ENCODE measurements at regions not wholly inside any gene's neighbourhood (a gene's known extent, or its start where the extent isn't known, plus 50 kb on each side); places are given as distances from the start of the nearest gene placed in this dataset.
"Not testable (repeated sequence)": the region's sequence is repeated elsewhere in the genome, so short reads cannot be mapped to it uniquely, and the experiment has no call there.

GRCh38 chr14:89688507-89689211, 265.9 kb downstream of the EFCAB11 start:
- WGBS, 2 donors, result 60 to 63% methylated on average over 6 of the region's 6 CpGs
- Histone ChIP-seq H3K27me3 (ENCODE audit: control insufficient read depth in 1 of 2, insufficient read depth in 2 of 2, low read length in 1 of 2) (no peaks in the 10 kb centered on the region), H3K4me3 (ENCODE audit: low read length in 2 of 2) (no peak overlapping the region), H3K27ac (ENCODE audit: low read depth in 1 of 2, low read length in 2 of 2) (no peak overlapping the region), H3K4me1 (ENCODE audit: control insufficient read depth in 1 of 2, insufficient read depth in 2 of 2, low read length in 2 of 2) (no peaks in the 10 kb centered on the region), H3K9me3 (ENCODE audit: control insufficient read depth, low read length) (no peaks in the 10 kb centered on the region), H3K36me3 (ENCODE audit: control insufficient read depth in 1 of 2, insufficient read depth in 2 of 2, low read length in 1 of 2) (no peaks in the 10 kb centered on the region)
- no peak for ATAC-seq (ENCODE audit: low FRiP score)
- DNase-seq, result no peak
- intact Hi-C loops (cut with DNase I), result no loop called here

GRCh38 chr14:89687129-89687528, 267.4 kb downstream of the EFCAB11 start:
- H3K27ac ChIP-seq (ENCODE audit: low read depth in 1 of 2, low read length in 2 of 2); DNase-seq; intact Hi-C loops (cut with DNase I); H3K27me3 ChIP-seq (ENCODE audit: control insufficient read depth in 1 of 2, insufficient read depth in 2 of 2, low read length in 1 of 2); H3K4me3 ChIP-seq (ENCODE audit: low read length in 2 of 2); H3K9me3 ChIP-seq (ENCODE audit: control insufficient read depth, low read length); ATAC-seq (ENCODE audit: low FRiP score); H3K4me1 ChIP-seq (ENCODE audit: control insufficient read depth in 1 of 2, insufficient read depth in 2 of 2, low read length in 2 of 2); H3K36me3 ChIP-seq (ENCODE audit: control insufficient read depth in 1 of 2, insufficient read depth in 2 of 2, low read length in 1 of 2): not testable (repeated sequence)
- WGBS, 2 donors, result 62 to 64% methylated on average over 3 of the region's 3 CpGs

- Histone ChIP-seq H3K4me1 (ENCODE audit: control insufficient read depth in 1 of 2, insufficient read depth in 2 of 2, low read length in 2 of 2) (no peaks in the 10 kb centered on the region), H3K27me3 (ENCODE audit: control insufficient read depth in 1 of 2, insufficient read depth in 2 of 2, low read length in 1 of 2) (no peaks in the 10 kb centered on the region), H3K4me3 (ENCODE audit: low read length in 2 of 2) (no peak overlapping the region), H3K27ac (ENCODE audit: low read depth in 1 of 2, low read length in 2 of 2) (no peak overlapping the region), H3K36me3 (ENCODE audit: control insufficient read depth in 1 of 2, insufficient read depth in 2 of 2, low read length in 1 of 2) (no peaks in the 10 kb centered on the region), H3K9me3 (ENCODE audit: control insufficient read depth, low read length) (peaks cover 2% of the 10 kb centered on the region)
- intact Hi-C loops (cut with DNase I), result no loop called here
- ATAC-seq (ENCODE audit: low FRiP score), result no peak
- DNase-seq, result no peak
- 96 to 97% methylated on average over 4 of the region's 4 CpGs for WGBS, 2 donors
These were observed 267.1 kb upstream of the FOXN3 start for GRCh38 chr14:89684139-89684538.

DNA sequence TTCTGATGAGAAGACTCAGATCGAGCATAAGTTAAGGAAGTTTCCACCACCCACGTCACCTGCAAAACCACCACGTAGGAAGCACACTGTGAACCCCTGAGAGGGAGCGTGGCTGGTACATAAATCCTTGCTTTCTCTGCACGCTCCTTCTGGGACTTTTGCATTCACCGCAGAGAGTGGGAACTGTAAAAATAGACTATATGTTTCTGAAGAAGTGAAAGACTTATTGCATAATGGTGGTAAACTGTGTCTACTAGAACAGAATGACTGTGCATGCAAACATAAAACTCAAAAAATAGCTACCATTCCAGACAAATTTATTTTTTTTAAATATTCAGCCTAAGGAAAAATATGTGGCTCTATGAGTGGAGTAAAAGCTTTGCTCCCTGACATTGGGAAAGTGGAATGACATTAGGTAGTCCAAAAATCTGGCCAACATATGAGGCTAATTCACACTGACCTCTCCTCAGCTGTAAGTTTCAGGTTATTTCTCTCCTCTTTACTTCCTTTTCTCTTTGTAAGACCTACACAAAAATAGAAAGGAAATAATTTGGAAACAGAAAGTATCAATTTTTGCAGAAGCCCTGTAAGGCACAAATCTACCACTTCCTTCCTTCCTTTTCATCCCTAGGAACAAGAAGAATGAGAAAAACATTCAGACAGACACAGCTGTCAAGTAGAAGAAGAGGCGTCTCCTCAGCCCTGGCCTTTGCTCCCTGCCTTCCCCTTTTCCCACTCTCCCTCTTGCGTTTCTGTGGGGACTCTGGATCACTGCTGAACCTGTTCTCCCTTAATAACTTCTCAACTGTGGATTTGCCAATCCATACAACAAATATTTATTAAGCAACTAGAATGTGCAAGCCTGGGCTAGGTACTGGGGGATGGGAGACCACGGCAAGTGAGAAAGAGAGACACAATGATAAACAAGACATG, 264.3 kb upstream of the FOXN3 start:
- no peak for ATAC-seq (ENCODE audit: low FRiP score)
- H3K27ac ChIP-seq (ENCODE audit: low read depth in 1 of 2, low read length in 2 of 2), result no peak overlapping the region
- intact Hi-C loops (cut with DNase I), result no loop called here
- peaks cover 2% of the 10 kb centered on the region for H3K9me3 ChIP-seq (ENCODE audit: control insufficient read depth, low read length)
- no peaks in the 10 kb centered on the region for H3K36me3 ChIP-seq (ENCODE audit: control insufficient read depth in 1 of 2, insufficient read depth in 2 of 2, low read length in 1 of 2)
- DNase-seq, result peak in 1 of 2 donors; percentile 46
- no peak overlapping the region for H3K4me3 ChIP-seq (ENCODE audit: low read length in 2 of 2)
- no peaks in the 10 kb centered on the region for H3K27me3 ChIP-seq (ENCODE audit: control insufficient read depth in 1 of 2, insufficient read depth in 2 of 2, low read length in 1 of 2)
- WGBS, 2 donors, result 79 to 83% methylated on average over 9 of the region's 9 CpGs
- H3K4me1 ChIP-seq (ENCODE audit: control insufficient read depth in 1 of 2, insufficient read depth in 2 of 2, low read length in 2 of 2), result no peaks in the 10 kb centered on the region

GRCh38 chr14:89680156-89680555, 263.1 kb upstream of the FOXN3 start:
- Histone ChIP-seq H3K27ac (ENCODE audit: low read depth in 1 of 2, low read length in 2 of 2) (no peak overlapping the region), H3K4me3 (ENCODE audit: low read length in 2 of 2) (no peak overlapping the region), H3K9me3 (ENCODE audit: control insufficient read depth, low read length) (peaks cover 2% of the 10 kb centered on the region), H3K36me3 (ENCODE audit: control insufficient read depth in 1 of 2, insufficient read depth in 2 of 2, low read length in 1 of 2) (no peaks in the 10 kb centered on the region), H3K4me1 (ENCODE audit: control insufficient read depth in 1 of 2, insufficient read depth in 2 of 2, low read length in 2 of 2) (no peaks in the 10 kb centered on the region), H3K27me3 (ENCODE audit: control insufficient read depth in 1 of 2, insufficient read depth in 2 of 2, low read length in 1 of 2) (no peaks in the 10 kb centered on the region)
- ATAC-seq (ENCODE audit: low FRiP score) (no peak), DNase-seq (no peak)
- WGBS, 2 donors, result 82 to 83% methylated on average over 4 of the region's 4 CpGs
- intact Hi-C loops (cut with DNase I), result no loop called here

DNA sequence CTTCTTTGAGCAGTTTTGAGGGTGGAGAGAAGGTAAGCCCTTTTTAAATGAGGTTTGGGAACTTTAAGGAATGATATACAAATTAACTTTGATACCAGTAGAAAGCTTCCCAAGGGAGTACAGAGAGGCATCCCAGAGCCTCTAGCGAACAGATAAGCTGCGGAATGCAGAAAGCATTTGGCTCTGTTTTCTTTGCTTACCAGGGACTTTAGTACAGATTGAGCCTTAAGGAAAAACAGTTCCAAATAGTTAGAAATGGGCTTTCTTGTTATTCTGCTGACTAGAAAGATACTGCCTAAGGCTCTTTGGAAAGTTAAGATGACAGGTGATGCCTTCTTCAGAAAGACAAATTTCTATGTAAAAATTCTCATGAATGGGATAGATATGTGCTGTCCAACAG, 261.7 kb upstream of the FOXN3 start:
- no peak for ATAC-seq (ENCODE audit: low FRiP score)
- Histone ChIP-seq H3K36me3 (ENCODE audit: control insufficient read depth in 1 of 2, insufficient read depth in 2 of 2, low read length in 1 of 2) (no peaks in the 10 kb centered on the region), H3K4me3 (ENCODE audit: low read length in 2 of 2) (no peak overlapping the region), H3K27me3 (ENCODE audit: control insufficient read depth in 1 of 2, insufficient read depth in 2 of 2, low read length in 1 of 2) (no peaks in the 10 kb centered on the region), H3K4me1 (ENCODE audit: control insufficient read depth in 1 of 2, insufficient read depth in 2 of 2, low read length in 2 of 2) (no peaks in the 10 kb centered on the region), H3K27ac (ENCODE audit: low read depth in 1 of 2, low read length in 2 of 2) (no peak overlapping the region), H3K9me3 (ENCODE audit: control insufficient read depth, low read length) (peaks cover 4% of the 10 kb centered on the region)
- no peak for DNase-seq
- 27 to 42% methylated on average over 2 of the region's 2 CpGs for WGBS, 2 donors
- intact Hi-C loops (cut with DNase I), result no loop called here

GRCh38 chr14:89675590-89675989, 258.6 kb upstream of the FOXN3 start:
- no peak for DNase-seq
- intact Hi-C loops (cut with DNase I), result no loop called here
- ATAC-seq (ENCODE audit: low FRiP score), result no peak
- Histone ChIP-seq H3K27me3 (ENCODE audit: control insufficient read depth in 1 of 2, insufficient read depth in 2 of 2, low read length in 1 of 2) (no peaks in the 10 kb centered on the region), H3K9me3 (ENCODE audit: control insufficient read depth, low read length) (peaks cover 2% of the 10 kb centered on the region), H3K4me1 (ENCODE audit: control insufficient read depth in 1 of 2, insufficient read depth in 2 of 2, low read length in 2 of 2) (no peaks in the 10 kb centered on the region), H3K36me3 (ENCODE audit: control insufficient read depth in 1 of 2, insufficient read depth in 2 of 2, low read length in 1 of 2) (no peaks in the 10 kb centered on the region), H3K4me3 (ENCODE audit: low read length in 2 of 2) (no peak overlapping the region), H3K27ac (ENCODE audit: low read depth in 1 of 2, low read length in 2 of 2) (no peak overlapping the region)
- 75 to 76% methylated on average over 3 of the region's 3 CpGs for WGBS, 2 donors

GRCh38 chr14:89674936-89675335, 257.9 kb upstream of the FOXN3 start:
- intact Hi-C loops (cut with DNase I), result no loop called here
- DNase-seq (no peak), ATAC-seq (ENCODE audit: low FRiP score) (no peak)
- Histone ChIP-seq H3K4me1 (ENCODE audit: control insufficient read depth in 1 of 2, insufficient read depth in 2 of 2, low read length in 2 of 2) (no peaks in the 10 kb centered on the region), H3K4me3 (ENCODE audit: low read length in 2 of 2) (no peak overlapping the region), H3K27me3 (ENCODE audit: control insufficient read depth in 1 of 2, insufficient read depth in 2 of 2, low read length in 1 of 2) (no peaks in the 10 kb centered on the region), H3K36me3 (ENCODE audit: control insufficient read depth in 1 of 2, insufficient read depth in 2 of 2, low read length in 1 of 2) (no peaks in the 10 kb centered on the region), H3K9me3 (ENCODE audit: control insufficient read depth, low read length) (peaks cover 2% of the 10 kb centered on the region), H3K27ac (ENCODE audit: low read depth in 1 of 2, low read length in 2 of 2) (no peak overlapping the region)
- WGBS, 2 donors, result 6 to 15% methylated on average over 1 of the region's 1 CpG

- Histone ChIP-seq H3K27ac (ENCODE audit: low read depth in 1 of 2, low read length in 2 of 2) (no peak overlapping the region), H3K9me3 (ENCODE audit: control insufficient read depth, low read length) (peaks cover 2% of the 10 kb centered on the region), H3K36me3 (ENCODE audit: control insufficient read depth in 1 of 2, insufficient read depth in 2 of 2, low read length in 1 of 2) (no peaks in the 10 kb centered on the region), H3K4me3 (ENCODE audit: low read length in 2 of 2) (no peak overlapping the region), H3K4me1 (ENCODE audit: control insufficient read depth in 1 of 2, insufficient read depth in 2 of 2, low read length in 2 of 2) (no peaks in the 10 kb centered on the region), H3K27me3 (ENCODE audit: control insufficient read depth in 1 of 2, insufficient read depth in 2 of 2, low read length in 1 of 2) (no peaks in the 10 kb centered on the region)
- intact Hi-C loops (cut with DNase I), result no loop called here
- no peak for DNase-seq
- ATAC-seq (ENCODE audit: low FRiP score), result no peak
- WGBS, 2 donors, result 94 to 100% methylated on average over 1 of the region's 1 CpG
These were observed 257.2 kb upstream of the FOXN3 start for GRCh38 chr14:89674240-89674639.

Measured in aorta (tissue), 5 donors.